ENCODE measurements at regions not wholly inside any gene's neighbourhood (a gene's known extent, or its start where the extent isn't known, plus 50 kb on each side); places are given as distances from the start of the nearest gene placed in this dataset.
"Not testable (repeated sequence)": the region's sequence is repeated elsewhere in the genome, so short reads cannot be mapped to it uniquely, and the experiment has no call there.

DNA sequence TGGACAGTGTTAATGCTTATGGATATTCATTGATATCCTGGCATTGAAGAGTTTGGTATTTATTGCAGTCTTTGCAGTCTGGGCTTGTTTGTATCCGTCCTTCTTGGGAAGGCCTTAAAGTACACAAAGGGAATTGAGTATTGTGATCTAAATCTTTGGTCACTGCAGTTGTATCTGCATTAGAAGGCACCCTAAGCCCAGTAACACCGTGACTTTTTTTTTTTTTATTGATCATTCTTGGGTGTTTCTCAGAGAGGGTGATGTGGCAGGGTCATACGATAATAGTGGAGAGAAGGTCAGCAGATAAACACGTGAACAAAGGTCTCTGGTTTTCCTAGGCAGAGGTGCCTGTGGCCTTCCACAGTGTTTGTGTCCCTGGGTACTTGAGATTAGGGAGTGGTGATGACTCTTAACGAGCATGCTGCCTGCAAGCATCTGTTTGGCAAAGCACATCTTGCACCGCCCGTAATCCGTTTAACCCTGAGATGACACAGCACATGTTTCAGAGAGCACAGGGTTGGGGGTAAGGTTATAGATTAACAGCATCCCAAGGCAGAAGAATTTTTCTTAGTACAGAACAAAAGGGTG lies 258.0 kb downstream of the HAPSTR1 start:
- not testable (repeated sequence) for TF ChIP-seq EZH2 (IDR thresholded peaks at IDR 0.05; ENCODE audit: borderline replicate concordance, low read depth, low read length, poor library complexity, severe bottlenecking)
- TF ChIP-seq, protein P1, sequence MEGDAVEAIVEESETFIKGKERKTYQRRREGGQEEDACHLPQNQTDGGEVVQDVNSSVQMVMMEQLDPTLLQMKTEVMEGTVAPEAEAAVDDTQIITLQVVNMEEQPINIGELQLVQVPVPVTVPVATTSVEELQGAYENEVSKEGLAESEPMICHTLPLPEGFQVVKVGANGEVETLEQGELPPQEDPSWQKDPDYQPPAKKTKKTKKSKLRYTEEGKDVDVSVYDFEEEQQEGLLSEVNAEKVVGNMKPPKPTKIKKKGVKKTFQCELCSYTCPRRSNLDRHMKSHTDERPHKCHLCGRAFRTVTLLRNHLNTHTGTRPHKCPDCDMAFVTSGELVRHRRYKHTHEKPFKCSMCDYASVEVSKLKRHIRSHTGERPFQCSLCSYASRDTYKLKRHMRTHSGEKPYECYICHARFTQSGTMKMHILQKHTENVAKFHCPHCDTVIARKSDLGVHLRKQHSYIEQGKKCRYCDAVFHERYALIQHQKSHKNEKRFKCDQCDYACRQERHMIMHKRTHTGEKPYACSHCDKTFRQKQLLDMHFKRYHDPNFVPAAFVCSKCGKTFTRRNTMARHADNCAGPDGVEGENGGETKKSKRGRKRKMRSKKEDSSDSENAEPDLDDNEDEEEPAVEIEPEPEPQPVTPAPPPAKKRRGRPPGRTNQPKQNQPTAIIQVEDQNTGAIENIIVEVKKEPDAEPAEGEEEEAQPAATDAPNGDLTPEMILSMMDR (conservative IDR thresholded peaks at IDR 0.05; ENCODE audit: low read depth, low read length): not testable (repeated sequence)
